ENCODE measurements at regions not wholly inside any gene's neighbourhood (a gene's known extent, or its start where the extent isn't known, plus 50 kb on each side); places are given as distances from the start of the nearest gene placed in this dataset.
"Not testable (repeated sequence)": the region's sequence is repeated elsewhere in the genome, so short reads cannot be mapped to it uniquely, and the experiment has no call there.

GRCh38 chr18:79591032-79591308, 88.6 kb upstream of the CTDP1 start:
- no peaks in the 10 kb centered on the region for H3K36me3 ChIP-seq (ENCODE audit: control insufficient read depth, insufficient read depth, low read length)
- no peaks in the 10 kb centered on the region for H3K27me3 ChIP-seq (replicated peaks; ENCODE audit: control insufficient read depth, insufficient read depth, low read length)
- H3K4me3 ChIP-seq (replicated peaks; ENCODE audit: low read depth, low read length) = no peak overlapping the region
- TF ChIP-seq CTCF (IDR thresholded peaks at IDR 0.05; ENCODE audit: insufficient read depth, low read length, poor library complexity, severe bottlenecking) = no peak
- DNase-seq (ENCODE audit: extremely low read depth, insufficient read length) = no peak

- H3K4me3 ChIP-seq (replicated peaks; ENCODE audit: low read depth, low read length); H3K36me3 ChIP-seq (ENCODE audit: control insufficient read depth, insufficient read depth, low read length); DNase-seq (ENCODE audit: extremely low read depth, insufficient read length); H3K27me3 ChIP-seq (replicated peaks; ENCODE audit: control insufficient read depth, insufficient read depth, low read length): not testable (repeated sequence)
Observed at GRCh38 chr18:79592684-79593083, 86.9 kb upstream of the CTDP1 start.

GRCh38 chr18:79595876-79596374, 83.7 kb upstream of the CTDP1 start:
- H3K27me3 ChIP-seq (replicated peaks; ENCODE audit: control insufficient read depth, insufficient read depth, low read length) = no peaks in the 10 kb centered on the region; the same call in 1 of the 2 replicates
- TF ChIP-seq CTCF (IDR thresholded peaks at IDR 0.05; ENCODE audit: insufficient read depth, low read length, poor library complexity, severe bottlenecking) = no peak
- no peak for DNase-seq (ENCODE audit: extremely low read depth, insufficient read length)
- no peaks in the 10 kb centered on the region for H3K36me3 ChIP-seq (ENCODE audit: control insufficient read depth, insufficient read depth, low read length)
- no peak overlapping the region for H3K4me3 ChIP-seq (replicated peaks; ENCODE audit: low read depth, low read length)

- no peaks in the 10 kb centered on the region; the same call in 1 of the 2 replicates for H3K27me3 ChIP-seq (replicated peaks; ENCODE audit: control insufficient read depth, insufficient read depth, low read length)
- DNase-seq (ENCODE audit: extremely low read depth, insufficient read length) = no peak
- TF ChIP-seq CTCF (IDR thresholded peaks at IDR 0.05; ENCODE audit: insufficient read depth, low read length, poor library complexity, severe bottlenecking) = no peak
Observed at GRCh38 chr18:79596446-79597175, 83.0 kb upstream of the CTDP1 start.

GRCh38 chr18:79597176-79597830, 82.3 kb upstream of the CTDP1 start:
- no peaks in the 10 kb centered on the region for H3K36me3 ChIP-seq (ENCODE audit: control insufficient read depth, insufficient read depth, low read length)
- TF ChIP-seq CTCF (IDR thresholded peaks at IDR 0.05; ENCODE audit: insufficient read depth, low read length, poor library complexity, severe bottlenecking) = no peak
- no peak for DNase-seq (ENCODE audit: extremely low read depth, insufficient read length)
- no peak overlapping the region for H3K4me3 ChIP-seq (replicated peaks; ENCODE audit: low read depth, low read length)
- H3K27me3 ChIP-seq (replicated peaks; ENCODE audit: control insufficient read depth, insufficient read depth, low read length) = no peaks in the 10 kb centered on the region; the same call in 1 of the 2 replicates

More at GRCh38 chr18:79596446-79597175, 83.0 kb upstream of the CTDP1 start:
- Histone ChIP-seq H3K4me3 (replicated peaks; ENCODE audit: low read depth, low read length) (no peak overlapping the region), H3K36me3 (ENCODE audit: control insufficient read depth, insufficient read depth, low read length) (no peaks in the 10 kb centered on the region)

- no peak for DNase-seq (ENCODE audit: extremely low read depth, insufficient read length)
- Histone ChIP-seq H3K36me3 (ENCODE audit: control insufficient read depth, insufficient read depth, low read length) (no peaks in the 10 kb centered on the region), H3K27me3 (replicated peaks; ENCODE audit: control insufficient read depth, insufficient read depth, low read length) (no peaks in the 10 kb centered on the region; the same call in 1 of the 2 replicates), H3K4me3 (replicated peaks; ENCODE audit: low read depth, low read length) (no peak overlapping the region)
- TF ChIP-seq CTCF (IDR thresholded peaks at IDR 0.05; ENCODE audit: insufficient read depth, low read length, poor library complexity, severe bottlenecking) = no peak
Observed at GRCh38 chr18:79597831-79598632, 81.6 kb upstream of the CTDP1 start.
